Endodermal cell (in vitro differentiated cells): ENCODE measurements at regions not wholly inside any gene's neighbourhood (a gene's known extent, or its start where the extent isn't known, plus 50 kb on each side); places are given as distances from the start of the nearest gene placed in this dataset.

Experiments used
- DNase-seq: peaks from one replicate; pipeline ENCODE4 v3.0.0-alpha.2; 2017
- H3K27ac ChIP-seq: 2 replicates; pipeline ENCODE4 v1.5.1; 2013; ENCODE audit warnings: mild to moderate bottlenecking, low read depth, low read length, moderate library complexity
- H3K27me3 ChIP-seq: 2 replicates; pipeline ENCODE4 v1.6.1; 2013; ENCODE audit warnings: mild to moderate bottlenecking, low read length, moderate library complexity; ENCODE audit not compliant: insufficient read depth, control insufficient read depth, poor library complexity, severe bottlenecking
- H3K36me3 ChIP-seq: 2 replicates; pipeline ENCODE4 v1.7.0; 2013; ENCODE audit warnings: mild to moderate bottlenecking, low read length, moderate library complexity; ENCODE audit not compliant: control insufficient read depth, insufficient read depth
- H3K4me1 ChIP-seq: one replicate; pipeline ENCODE4 v1.7.0; 2013; ENCODE audit warnings: low read length; ENCODE audit not compliant: control insufficient read depth, insufficient read depth
- H3K4me3 ChIP-seq: 2 replicates; pipeline ENCODE4 v1.5.1; 2013; ENCODE audit warnings: mild to moderate bottlenecking, low read length, moderate library complexity
- H3K9ac ChIP-seq: 2 replicates; pipeline ENCODE4 v1.6.1; 2013; ENCODE audit warnings: mild to moderate bottlenecking, low read length, moderate library complexity; ENCODE audit not compliant: poor library complexity, severe bottlenecking; ENCODE audit errors: extremely low read depth
- H3K9me3 ChIP-seq: 2 replicates; pipeline ENCODE4 v1.6.1; 2013; ENCODE audit warnings: mild to moderate bottlenecking, low read length, moderate library complexity; ENCODE audit not compliant: control insufficient read depth
- H3K27ac Mint-ChIP-seq: 2 replicates; pipeline ENCODE4 v1.8.0; 2020; ENCODE audit warnings: mixed read lengths
- H3K27me3 Mint-ChIP-seq: 2 replicates; pipeline ENCODE4 v1.8.0; 2021; ENCODE audit warnings: mild to moderate bottlenecking, mixed read lengths; ENCODE audit not compliant: insufficient read depth
- H3K36me3 Mint-ChIP-seq: 2 replicates; pipeline ENCODE4 v1.8.0; 2020; ENCODE audit warnings: low read depth, mixed read lengths
- H3K4me1 Mint-ChIP-seq: 2 replicates; pipeline ENCODE4 v1.8.0; 2020; ENCODE audit warnings: mixed read lengths
- H3K4me3 Mint-ChIP-seq: 2 replicates; pipeline ENCODE4 v1.8.0; 2020; ENCODE audit warnings: mild to moderate bottlenecking, moderate library complexity, mixed read lengths
- H3K9me3 Mint-ChIP-seq: 2 replicates; pipeline ENCODE4 v1.8.0; 2020; ENCODE audit warnings: mild to moderate bottlenecking, mixed read lengths
- WGBS, 2 experiments: methylation state at CpG; one replicate each; pipeline versions ENCODE4 v1.1.5 to v1.1.7; 2013; ENCODE audit warnings: missing lambda C conversion rate in 2 of 2, mixed read lengths in 1 of 2; ENCODE audit not compliant: insufficient coverage in 1 of 2, insufficient read length in 1 of 2; 5-methylcytosine and 5-hydroxymethylcytosine counted together
- TF ChIP-seq, protein P1 (sequence below): fragments of 200-600 bp; sonication (generic); conservative IDR thresholded peaks from 2 replicates; pipeline ENCODE4 v1.5.0; 2021; ENCODE audit warnings: antibody characterized with exemption, mild to moderate bottlenecking

DNA sequence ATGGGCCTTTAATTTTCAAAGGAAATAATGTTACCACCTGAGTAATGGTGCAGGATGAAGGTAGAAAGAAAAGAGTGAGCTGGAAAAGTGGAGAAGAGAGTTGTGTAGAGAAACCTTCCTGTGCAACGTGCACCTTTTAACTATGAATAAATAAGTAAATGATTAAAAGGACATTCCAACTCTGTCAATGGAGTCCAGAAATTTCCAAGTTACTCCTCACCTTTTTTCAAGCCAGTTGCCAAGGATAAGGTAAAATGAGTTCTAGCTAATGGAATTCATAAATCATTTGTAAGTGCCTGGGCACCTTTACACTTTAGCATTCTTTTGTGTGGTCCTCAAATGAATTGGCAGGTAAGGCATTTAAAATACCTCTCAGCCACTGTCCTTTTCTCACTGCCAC is 549.4 kb upstream of the NRP1 start:
- Mint-ChIP-seq H3K4me3 (no peak overlapping the region), H3K4me1 (peaks cover 17% of the 10 kb centered on the region), H3K27ac (no peak overlapping the region), H3K27me3 (peaks cover 4% of the 10 kb centered on the region), H3K36me3 (no peaks in the 10 kb centered on the region), H3K9me3 (no peaks in the 10 kb centered on the region)
- Histone ChIP-seq H3K27me3 (peaks cover 7% of the 10 kb centered on the region), H3K9ac (no peak overlapping the region), H3K36me3 (no peaks in the 10 kb centered on the region), H3K9me3 (no peaks in the 10 kb centered on the region), H3K27ac (no peak overlapping the region), H3K4me1 (peaks cover 9% of the 10 kb centered on the region), H3K4me3 (no peak overlapping the region)
- TF ChIP-seq, protein P1, sequence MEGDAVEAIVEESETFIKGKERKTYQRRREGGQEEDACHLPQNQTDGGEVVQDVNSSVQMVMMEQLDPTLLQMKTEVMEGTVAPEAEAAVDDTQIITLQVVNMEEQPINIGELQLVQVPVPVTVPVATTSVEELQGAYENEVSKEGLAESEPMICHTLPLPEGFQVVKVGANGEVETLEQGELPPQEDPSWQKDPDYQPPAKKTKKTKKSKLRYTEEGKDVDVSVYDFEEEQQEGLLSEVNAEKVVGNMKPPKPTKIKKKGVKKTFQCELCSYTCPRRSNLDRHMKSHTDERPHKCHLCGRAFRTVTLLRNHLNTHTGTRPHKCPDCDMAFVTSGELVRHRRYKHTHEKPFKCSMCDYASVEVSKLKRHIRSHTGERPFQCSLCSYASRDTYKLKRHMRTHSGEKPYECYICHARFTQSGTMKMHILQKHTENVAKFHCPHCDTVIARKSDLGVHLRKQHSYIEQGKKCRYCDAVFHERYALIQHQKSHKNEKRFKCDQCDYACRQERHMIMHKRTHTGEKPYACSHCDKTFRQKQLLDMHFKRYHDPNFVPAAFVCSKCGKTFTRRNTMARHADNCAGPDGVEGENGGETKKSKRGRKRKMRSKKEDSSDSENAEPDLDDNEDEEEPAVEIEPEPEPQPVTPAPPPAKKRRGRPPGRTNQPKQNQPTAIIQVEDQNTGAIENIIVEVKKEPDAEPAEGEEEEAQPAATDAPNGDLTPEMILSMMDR = no peak
- no peak for DNase-seq
- 80 to 89% methylated on average over 1 of the region's 1 CpG for WGBS, 2 experiments

DNA sequence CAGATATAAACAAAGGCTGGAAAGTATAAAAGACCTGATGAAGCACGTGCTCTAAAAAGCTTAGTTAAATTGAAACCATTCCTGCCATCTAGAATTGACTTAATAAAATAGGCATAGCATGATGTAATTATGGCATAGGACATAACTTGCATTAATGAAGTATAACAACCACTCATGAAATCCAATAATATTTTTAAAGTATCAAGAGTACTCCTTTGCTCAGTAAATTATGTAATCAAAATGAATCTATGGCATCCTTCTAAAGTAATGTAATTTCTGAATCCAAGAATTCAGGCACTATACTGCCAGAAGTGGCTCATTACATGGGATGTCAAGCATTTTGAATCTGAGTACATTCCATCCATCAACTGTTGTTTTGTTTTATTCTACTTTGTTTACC is 548.5 kb upstream of the NRP1 start:
- Histone ChIP-seq H3K36me3 (no peaks in the 10 kb centered on the region), H3K4me1 (peaks cover 18% of the 10 kb centered on the region), H3K9me3 (no peaks in the 10 kb centered on the region), H3K4me3 (no peak overlapping the region), H3K9ac (no peak overlapping the region), H3K27ac (no peak overlapping the region), H3K27me3 (peaks cover 7% of the 10 kb centered on the region)
- Mint-ChIP-seq H3K36me3 (no peaks in the 10 kb centered on the region), H3K4me1 (peaks cover 25% of the 10 kb centered on the region), H3K27me3 (peaks cover 4% of the 10 kb centered on the region), H3K4me3 (no peak overlapping the region), H3K9me3 (no peaks in the 10 kb centered on the region), H3K27ac (no peak overlapping the region)
- TF ChIP-seq, protein P1 = no peak
- 94 to 100% methylated on average over 1 of the region's 1 CpG for WGBS, 2 experiments
- DNase-seq = no peak

DNA sequence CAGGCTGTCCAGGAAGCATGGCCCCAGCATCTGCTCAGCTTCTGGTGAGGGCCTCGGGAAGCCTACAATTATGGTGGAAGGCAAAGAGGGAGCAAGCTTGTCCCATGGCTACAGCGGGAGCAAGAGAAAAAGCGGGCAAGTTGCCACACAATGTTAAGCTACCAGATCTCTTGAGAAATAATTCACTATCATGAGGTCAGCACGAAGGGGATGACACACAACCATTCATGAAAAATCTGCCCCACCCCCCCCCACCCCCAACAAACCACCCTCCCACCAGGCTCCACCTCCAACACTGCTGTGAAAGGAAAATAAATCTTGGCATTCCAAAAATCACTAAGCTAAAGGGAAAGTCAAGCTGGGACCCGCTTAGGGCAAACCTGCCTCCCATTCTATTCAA is 545.8 kb upstream of the NRP1 start:
- no peaks in the 10 kb centered on the region for H3K36me3 Mint-ChIP-seq
- H3K27me3 Mint-ChIP-seq = peaks cover 4% of the 10 kb centered on the region
- no peak overlapping the region for H3K4me3 Mint-ChIP-seq
- H3K9me3 ChIP-seq = no peaks in the 10 kb centered on the region
- H3K27ac ChIP-seq = no peak overlapping the region
- H3K9ac ChIP-seq = no peak overlapping the region
- H3K27ac Mint-ChIP-seq = no peak overlapping the region
- DNase-seq = peak; percentile 42
- peaks cover 18% of the 10 kb centered on the region for H3K4me1 ChIP-seq
- TF ChIP-seq, protein P1 = no peak
- no peaks in the 10 kb centered on the region for H3K9me3 Mint-ChIP-seq
- H3K27me3 ChIP-seq = peaks cover 15% of the 10 kb centered on the region
- H3K4me3 ChIP-seq = no peak overlapping the region
- WGBS, 2 experiments = 75 to 78% methylated on average over 1 to 4 of the region's 5 CpGs
- no peaks in the 10 kb centered on the region for H3K36me3 ChIP-seq
- peaks cover 32% of the 10 kb centered on the region for H3K4me1 Mint-ChIP-seq
